ENCODE measurements at regions not wholly inside any gene's neighbourhood (a gene's known extent, or its start where the extent isn't known, plus 50 kb on each side); places are given as distances from the start of the nearest gene placed in this dataset.
A peak's percentile ranks its signal among the peaks of the same experiment; 100 is the strongest.

DNA sequence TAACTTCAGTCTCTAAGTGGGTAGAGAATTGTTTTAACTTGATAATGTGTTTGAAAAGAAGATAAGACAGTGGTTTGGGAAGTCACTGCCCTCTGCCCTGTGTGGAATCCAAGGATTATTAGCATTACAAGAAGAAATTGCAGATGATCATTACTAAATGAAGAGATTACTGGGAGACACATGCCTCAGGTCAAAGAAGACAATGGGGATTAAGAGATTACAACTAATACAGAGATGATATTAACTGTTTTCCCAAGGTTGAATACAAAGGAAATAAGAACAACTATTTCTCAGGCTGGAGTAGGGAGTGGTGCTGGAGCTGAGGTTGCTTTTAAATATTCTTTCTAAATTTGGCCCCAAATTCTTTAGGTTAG, 166.0 kb downstream of the TRMT11 start:
- DNase-seq = no peak

GRCh38 chr6:126153661-126154060, 167.3 kb downstream of the TRMT11 start:
- no peak for DNase-seq

GRCh38 chr6:126156973-126157372, 170.6 kb downstream of the TRMT11 start:
- no peak for DNase-seq

- DNase-seq = peak; percentile 21
These were observed 172.2 kb upstream of the CENPW start for GRCh38 chr6:126167726-126168125.

GRCh38 chr6:126170433-126170832, 169.5 kb upstream of the CENPW start:
- no peak for DNase-seq

DNA sequence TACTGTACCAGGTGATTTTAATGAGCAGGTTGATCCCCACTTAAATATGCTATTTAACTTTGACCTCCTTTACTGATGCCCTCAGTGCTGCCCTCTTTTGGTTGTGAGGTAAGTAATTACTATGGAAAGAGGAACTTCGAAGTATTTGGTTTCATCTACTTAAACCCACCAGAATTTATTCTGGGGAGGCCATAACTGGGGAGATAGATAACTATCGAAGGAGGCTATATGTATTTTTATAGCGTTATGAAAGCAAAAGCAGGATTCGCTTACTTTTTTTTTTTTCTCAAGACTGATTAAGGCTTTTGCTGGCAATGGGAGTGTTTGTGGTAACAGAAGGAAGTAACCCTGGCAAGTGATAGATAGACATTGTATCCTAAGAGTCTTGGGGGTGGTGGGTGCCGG, 168.9 kb upstream of the CENPW start:
- no peak for DNase-seq

GRCh38 chr6:126172131-126172530, 167.8 kb upstream of the CENPW start:
- no peak for DNase-seq

- no peak for DNase-seq
These were observed 166.7 kb upstream of the CENPW start for GRCh38 chr6:126173265-126173664.

GRCh38 chr6:126174697-126175096, 165.2 kb upstream of the CENPW start:
- no peak for DNase-seq

DNA sequence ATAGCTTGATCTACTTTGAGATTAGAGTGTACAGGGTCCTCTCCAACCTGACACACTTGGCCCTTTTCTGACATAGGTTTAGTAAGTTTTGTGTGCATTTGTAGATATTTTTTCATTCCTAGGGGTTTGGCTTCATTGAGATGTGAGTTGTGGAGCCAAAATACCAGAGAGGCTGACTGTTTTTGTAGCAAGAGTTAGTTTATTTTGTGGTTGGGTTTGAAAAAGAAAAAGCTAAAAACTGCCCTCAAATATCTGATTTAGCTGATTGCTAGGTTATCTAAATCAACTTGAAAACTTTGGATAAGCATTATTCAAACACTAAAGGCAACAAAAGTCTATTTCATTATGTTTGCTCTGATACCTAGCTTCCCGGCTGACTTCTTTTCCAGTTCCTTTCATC, 164.7 kb upstream of the CENPW start:
- no peak for DNase-seq

DNA sequence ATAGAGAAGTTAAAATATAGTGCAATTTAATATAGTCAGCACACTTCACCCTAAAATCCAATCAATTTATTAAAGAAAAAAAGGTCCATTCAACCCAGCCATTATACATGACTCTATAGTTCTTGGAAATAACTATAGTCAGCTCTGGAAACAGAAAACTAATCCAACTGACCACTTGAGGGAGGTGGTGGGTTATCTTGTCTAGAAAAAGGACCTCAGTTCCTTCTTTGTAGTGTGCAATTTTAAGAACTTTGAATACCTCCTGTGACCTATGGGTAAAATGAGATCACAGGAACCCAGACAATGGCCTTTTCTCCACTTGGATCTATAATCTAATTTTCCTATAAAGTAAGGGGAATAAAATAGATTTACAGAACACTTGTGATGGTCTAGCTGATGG, 163.6 kb upstream of the CENPW start:
- DNase-seq = no peak

DNA sequence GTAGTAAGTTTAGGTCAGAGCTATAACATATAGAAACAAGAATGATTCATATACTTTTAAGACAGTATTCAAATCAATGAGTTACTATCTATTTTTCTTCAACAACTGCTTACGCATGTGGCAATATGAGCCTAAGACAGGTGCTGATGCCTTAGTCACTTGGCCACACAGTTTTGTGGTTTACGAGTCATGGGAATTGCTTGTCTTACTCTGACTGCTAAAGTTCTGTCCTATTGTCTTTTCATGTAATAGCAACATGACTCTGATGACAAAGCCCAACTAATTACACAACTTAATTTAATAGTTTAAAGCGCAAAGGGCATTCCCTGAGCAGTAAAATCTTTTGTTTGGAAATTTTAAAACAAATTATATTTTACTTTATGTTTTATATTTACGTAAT, 159.3 kb upstream of the CENPW start:
- no peak for DNase-seq

- no peak for DNase-seq
These were observed 158.7 kb upstream of the CENPW start for GRCh38 chr6:126181173-126181741.

DNA sequence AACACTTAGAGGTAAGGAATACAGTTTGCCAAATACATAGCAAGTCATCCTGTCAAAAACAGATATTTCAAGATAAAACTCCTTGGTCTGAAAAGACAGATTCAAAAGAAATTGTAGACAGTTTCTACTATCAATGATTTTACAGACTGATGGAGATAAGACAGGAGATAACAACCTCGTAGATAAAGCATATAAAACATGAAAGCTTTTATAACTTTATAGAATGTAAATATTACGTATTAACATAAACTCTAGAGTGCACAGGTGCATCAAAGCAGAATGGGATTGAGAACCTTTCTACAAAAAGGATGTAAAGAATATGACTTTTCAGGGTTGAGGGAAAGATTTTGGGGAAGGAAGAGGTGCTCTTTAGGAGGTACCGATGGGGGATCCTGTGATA, 158.0 kb upstream of the CENPW start:
- no peak for DNase-seq

GRCh38 chr6:126182650-126183311, 157.1 kb upstream of the CENPW start:
- DNase-seq = no peak

GRCh38 chr6:126185774-126186173, 154.1 kb upstream of the CENPW start:
- no peak for DNase-seq

GRCh38 chr6:126188279-126188909, 151.5 kb upstream of the CENPW start:
- no peak for DNase-seq

GRCh38 chr6:126195625-126196236, 144.2 kb upstream of the CENPW start:
- no peak for DNase-seq

GRCh38 chr6:126198631-126199030, 141.3 kb upstream of the CENPW start:
- DNase-seq = no peak

DNA sequence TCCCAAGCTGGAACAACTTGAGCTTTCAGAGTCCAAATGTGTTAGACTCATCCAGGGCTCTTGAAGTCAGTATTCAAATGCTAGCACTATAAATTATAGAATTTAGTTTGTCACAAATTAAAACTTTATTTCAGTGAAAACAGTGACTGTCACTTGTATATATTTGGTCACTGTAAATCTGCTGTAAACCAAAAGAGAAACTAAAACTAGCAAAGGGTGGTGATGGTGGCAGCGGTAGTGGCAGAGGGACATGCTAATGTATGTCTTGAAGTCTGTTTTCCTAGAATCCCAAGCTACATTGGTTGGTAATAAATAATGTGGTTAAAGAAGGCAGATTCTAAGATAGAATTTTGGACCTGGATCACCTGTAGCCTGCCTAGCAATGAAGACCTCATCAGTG, 140.4 kb upstream of the CENPW start:
- no peak for DNase-seq

- DNase-seq = no peak
These were observed 137.2 kb upstream of the CENPW start for GRCh38 chr6:126202707-126203106.

DNA sequence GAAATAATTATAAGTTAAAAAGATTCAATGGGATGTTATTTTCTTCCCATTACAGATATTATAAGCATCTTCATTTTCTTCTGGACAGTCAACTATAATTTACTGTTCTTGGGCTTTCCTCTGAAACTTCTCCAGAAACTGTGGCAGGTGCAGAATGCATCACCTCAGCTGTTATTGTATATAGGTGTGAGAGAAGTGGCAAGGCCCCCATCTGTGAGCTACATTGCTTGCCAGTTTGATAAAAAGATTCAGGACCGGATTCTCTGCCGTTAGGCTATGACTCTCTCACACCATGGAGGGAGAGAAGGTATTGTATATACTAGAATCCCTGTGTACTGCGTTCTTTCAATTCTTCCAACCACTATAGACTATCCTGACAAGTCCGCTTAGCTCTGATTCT, 135.8 kb upstream of the CENPW start:
- DNase-seq = no peak

- DNase-seq = no peak
These were observed 135.3 kb upstream of the CENPW start for GRCh38 chr6:126204598-126204997.

GRCh38 chr6:126206504-126207246, 133.2 kb upstream of the CENPW start:
- no peak for DNase-seq

All from femur (tissue), 1 donor.